ENCODE measurements at regions not wholly inside any gene's neighbourhood (a gene's known extent, or its start where the extent isn't known, plus 50 kb on each side); places are given as distances from the start of the nearest gene placed in this dataset.

DNA sequence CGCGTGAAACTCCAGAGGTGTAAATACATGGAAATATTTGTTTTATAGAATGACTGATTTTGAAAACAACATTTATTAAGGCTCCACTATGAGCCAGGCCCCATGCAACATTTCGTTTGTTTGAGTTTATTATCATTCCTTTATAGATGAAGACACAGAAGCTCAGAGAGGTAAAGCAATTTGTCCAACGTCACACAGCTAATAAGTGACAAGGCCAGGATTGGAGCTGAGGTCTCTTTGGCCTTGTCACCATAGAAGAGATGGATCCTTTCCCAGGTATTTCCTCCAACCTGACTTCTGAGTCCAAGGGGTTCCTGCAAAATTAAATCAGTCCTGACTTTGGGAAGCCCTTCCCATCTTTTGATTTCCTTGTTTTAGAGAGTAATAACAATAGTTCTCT lies 98.0 kb downstream of the SYF2 start:
- H3K4me3 ChIP-seq (ENCODE audit: low read length) = no peak overlapping the region
- no peaks in the 10 kb centered on the region for H3K36me3 ChIP-seq (ENCODE audit: control insufficient read depth, insufficient read depth, low read length)
- no peak overlapping the region for H3K27ac ChIP-seq (ENCODE audit: low read length)
- H3K27me3 ChIP-seq (ENCODE audit: control insufficient read depth, insufficient read depth, low read length) = no peaks in the 10 kb centered on the region
- H3K9me3 ChIP-seq (ENCODE audit: control insufficient read depth, insufficient read depth, low read length) = no peaks in the 10 kb centered on the region
- H3K4me1 ChIP-seq (ENCODE audit: control insufficient read depth, insufficient read depth, low read length) = no peaks in the 10 kb centered on the region
- no CpG with 5 or more reads among the region's 4 CpGs for WGBS (ENCODE audit: insufficient coverage, insufficient read length)
- DNase-seq (ENCODE audit: low read depth, low spot score) = no peak

DNA sequence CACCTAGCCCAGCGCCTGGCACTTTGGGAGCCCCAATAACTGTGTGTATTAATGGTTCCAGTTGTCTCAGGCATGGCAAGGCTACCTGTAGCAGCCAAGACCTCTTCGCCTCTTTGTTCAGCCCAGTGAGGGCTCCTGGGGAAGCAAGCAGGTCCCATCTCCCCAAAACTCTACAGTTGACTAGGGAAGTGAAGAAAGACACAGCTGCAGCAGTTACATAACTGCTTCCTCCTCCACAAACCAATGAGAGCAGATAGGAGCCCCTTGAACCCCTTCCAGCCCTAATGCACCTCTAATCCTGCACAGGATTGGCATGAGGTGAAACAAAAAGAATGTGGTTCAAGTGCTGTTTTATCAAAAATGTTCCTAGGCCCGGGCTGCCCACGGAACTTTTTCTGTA lies 100.5 kb downstream of the SYF2 start:
- H3K27me3 ChIP-seq (ENCODE audit: control insufficient read depth, insufficient read depth, low read length) = no peaks in the 10 kb centered on the region

DNA sequence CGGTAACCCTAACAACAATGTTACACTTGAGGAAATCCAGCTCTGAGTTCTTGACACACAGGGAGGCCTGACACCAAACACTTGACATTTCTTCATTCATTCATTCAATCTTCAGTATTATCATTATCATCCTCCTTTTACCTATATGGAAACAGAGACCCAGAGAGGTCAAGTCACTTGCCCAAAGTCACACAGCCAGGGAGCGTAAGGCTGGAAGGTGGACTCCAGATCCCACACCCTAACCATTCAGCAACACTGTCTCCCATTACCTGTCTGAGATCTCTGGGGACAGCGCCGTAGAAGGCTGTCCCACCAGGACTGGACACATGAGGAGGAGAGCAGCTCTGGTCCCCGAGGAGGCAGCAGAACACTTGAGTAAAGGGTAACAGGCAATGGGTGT lies 101.4 kb downstream of the SYF2 start:
- H3K4me1 ChIP-seq (ENCODE audit: control insufficient read depth, insufficient read depth, low read length) = no peaks in the 10 kb centered on the region
- no peak for DNase-seq (ENCODE audit: low read depth, low spot score)
- no peaks in the 10 kb centered on the region for H3K9me3 ChIP-seq (ENCODE audit: control insufficient read depth, insufficient read depth, low read length)
- H3K27me3 ChIP-seq (ENCODE audit: control insufficient read depth, insufficient read depth, low read length) = no peaks in the 10 kb centered on the region
- H3K4me3 ChIP-seq (ENCODE audit: low read length) = no peak overlapping the region
- H3K27ac ChIP-seq (ENCODE audit: low read length) = no peak overlapping the region
- no CpG with 5 or more reads among the region's 5 CpGs for WGBS (ENCODE audit: insufficient coverage, insufficient read length)
- no peaks in the 10 kb centered on the region for H3K36me3 ChIP-seq (ENCODE audit: control insufficient read depth, insufficient read depth, low read length)

More for the DNA sequence above, 100.5 kb downstream of the SYF2 start:
- DNase-seq (ENCODE audit: low read depth, low spot score) = no peak
- Histone ChIP-seq H3K9me3 (ENCODE audit: control insufficient read depth, insufficient read depth, low read length) (no peaks in the 10 kb centered on the region), H3K4me1 (ENCODE audit: control insufficient read depth, insufficient read depth, low read length) (no peaks in the 10 kb centered on the region), H3K27ac (ENCODE audit: low read length) (no peak overlapping the region), H3K4me3 (ENCODE audit: low read length) (no peak overlapping the region), H3K36me3 (ENCODE audit: control insufficient read depth, insufficient read depth, low read length) (no peaks in the 10 kb centered on the region)
- no CpG with 5 or more reads among the region's 4 CpGs for WGBS (ENCODE audit: insufficient coverage, insufficient read length)

DNA sequence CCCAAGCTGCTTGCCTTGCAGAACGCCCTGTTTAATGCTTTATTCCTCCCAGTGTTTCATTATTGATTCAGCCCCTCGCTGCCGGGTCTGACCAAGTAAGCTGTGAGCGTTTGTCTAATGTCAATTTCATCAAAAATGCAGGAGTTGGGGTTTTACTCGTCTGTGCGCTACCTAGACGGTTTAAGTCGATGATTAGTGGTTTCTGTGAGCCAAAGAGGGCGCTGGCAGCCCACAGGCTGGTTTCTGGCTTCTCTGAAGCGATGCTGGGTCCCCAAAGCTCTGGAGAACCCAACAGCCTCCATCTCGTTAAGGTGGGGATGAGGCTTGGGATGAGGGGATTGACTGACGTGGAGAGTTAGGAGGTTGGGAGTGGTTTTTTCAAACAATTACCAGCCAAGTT lies 102.9 kb downstream of the SYF2 start:
- Histone ChIP-seq H3K36me3 (ENCODE audit: control insufficient read depth, insufficient read depth, low read length) (no peaks in the 10 kb centered on the region), H3K4me1 (ENCODE audit: control insufficient read depth, insufficient read depth, low read length) (no peaks in the 10 kb centered on the region), H3K27ac (ENCODE audit: low read length) (no peak overlapping the region), H3K27me3 (ENCODE audit: control insufficient read depth, insufficient read depth, low read length) (no peaks in the 10 kb centered on the region), H3K9me3 (ENCODE audit: control insufficient read depth, insufficient read depth, low read length) (no peaks in the 10 kb centered on the region), H3K4me3 (ENCODE audit: low read length) (no peak overlapping the region)
- WGBS (ENCODE audit: insufficient coverage, insufficient read length) = no CpG with 5 or more reads among the region's 12 CpGs
- DNase-seq (ENCODE audit: low read depth, low spot score) = no peak

DNA sequence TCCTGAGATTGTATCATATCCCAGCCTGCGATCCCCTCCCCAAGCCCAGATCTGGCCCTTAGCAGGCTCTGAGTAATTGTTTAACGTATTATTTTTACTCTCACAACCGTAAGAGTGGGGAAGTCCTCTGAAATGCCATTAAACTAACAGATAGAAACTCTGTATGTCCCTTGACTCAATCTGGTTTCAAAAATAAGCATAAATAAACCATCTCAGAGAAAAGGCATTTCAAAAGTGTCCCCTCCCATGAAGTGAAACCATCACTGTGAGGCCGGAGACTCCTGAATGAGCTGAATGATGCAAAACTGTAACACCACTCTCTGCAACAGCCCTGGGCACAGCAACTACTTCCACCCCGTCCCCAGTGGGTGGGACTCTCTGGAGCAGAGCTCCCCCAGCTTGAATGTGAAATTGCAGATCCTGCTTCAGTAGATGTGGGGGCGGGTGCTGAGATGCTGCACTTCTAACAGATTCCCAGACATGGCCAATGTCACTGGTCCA lies 104.1 kb downstream of the SYF2 start:
- Histone ChIP-seq H3K27me3 (ENCODE audit: control insufficient read depth, insufficient read depth, low read length) (no peaks in the 10 kb centered on the region), H3K27ac (ENCODE audit: low read length) (no peak overlapping the region), H3K4me3 (ENCODE audit: low read length) (no peak overlapping the region)

DNA sequence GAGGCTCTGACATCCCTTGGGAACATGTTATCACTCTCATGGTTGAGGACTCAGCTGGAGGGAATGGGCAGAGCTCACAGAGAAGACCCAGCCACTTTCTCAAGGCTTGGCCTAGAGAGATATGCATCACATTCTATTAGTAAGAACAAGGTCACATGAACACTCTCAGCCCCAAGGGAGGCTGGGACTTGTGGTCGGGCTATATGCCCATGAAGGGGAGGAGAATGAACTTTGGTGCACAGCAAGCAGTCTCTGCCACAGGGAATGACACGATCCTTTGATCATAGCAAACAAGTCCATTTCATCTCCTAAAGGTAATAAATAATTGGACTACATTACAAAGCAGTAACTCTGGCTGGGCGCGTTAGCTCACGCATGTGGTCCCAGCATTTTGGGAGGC lies 105.7 kb downstream of the SYF2 start:
- Histone ChIP-seq H3K27me3 (ENCODE audit: control insufficient read depth, insufficient read depth, low read length) (no peaks in the 10 kb centered on the region), H3K4me1 (ENCODE audit: control insufficient read depth, insufficient read depth, low read length) (no peaks in the 10 kb centered on the region), H3K36me3 (ENCODE audit: control insufficient read depth, insufficient read depth, low read length) (no peaks in the 10 kb centered on the region), H3K4me3 (ENCODE audit: low read length) (no peak overlapping the region), H3K9me3 (ENCODE audit: control insufficient read depth, insufficient read depth, low read length) (no peaks in the 10 kb centered on the region), H3K27ac (ENCODE audit: low read length) (no peak overlapping the region)
- no peak for DNase-seq (ENCODE audit: low read depth, low spot score)
- no CpG with 5 or more reads among the region's 5 CpGs for WGBS (ENCODE audit: insufficient coverage, insufficient read length)

More for the DNA sequence above, 104.1 kb downstream of the SYF2 start:
- Histone ChIP-seq H3K36me3 (ENCODE audit: control insufficient read depth, insufficient read depth, low read length) (no peaks in the 10 kb centered on the region), H3K9me3 (ENCODE audit: control insufficient read depth, insufficient read depth, low read length) (no peaks in the 10 kb centered on the region), H3K4me1 (ENCODE audit: control insufficient read depth, insufficient read depth, low read length) (no peaks in the 10 kb centered on the region)
- WGBS (ENCODE audit: insufficient coverage, insufficient read length) = no CpG with 5 or more reads among the region's 6 CpGs
- DNase-seq (ENCODE audit: low read depth, low spot score) = no peak

DNA sequence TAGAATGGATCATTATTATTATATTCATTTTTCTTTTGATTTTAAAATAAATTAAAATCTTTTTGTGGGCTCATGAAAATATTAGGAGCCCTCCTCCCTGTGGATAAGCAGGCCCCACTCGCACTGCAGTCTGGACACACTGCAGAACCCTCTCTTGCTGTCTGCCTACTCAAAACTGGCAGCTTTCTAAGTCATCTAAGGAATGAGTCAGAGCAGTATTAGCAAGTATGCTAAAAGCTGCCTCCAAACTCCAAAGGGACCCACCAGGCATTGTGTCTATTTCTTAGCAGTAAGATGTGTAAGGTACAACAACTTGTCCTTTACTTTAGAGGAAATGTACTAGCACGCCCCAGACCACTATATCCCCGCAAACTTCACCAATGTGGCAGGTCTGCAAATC lies 108.8 kb downstream of the SYF2 start:
- Histone ChIP-seq H3K9me3 (ENCODE audit: control insufficient read depth, insufficient read depth, low read length) (no peaks in the 10 kb centered on the region), H3K4me3 (ENCODE audit: low read length) (no peak overlapping the region), H3K27ac (ENCODE audit: low read length) (no peak overlapping the region), H3K27me3 (ENCODE audit: control insufficient read depth, insufficient read depth, low read length) (no peaks in the 10 kb centered on the region), H3K36me3 (ENCODE audit: control insufficient read depth, insufficient read depth, low read length) (no peaks in the 10 kb centered on the region), H3K4me1 (ENCODE audit: control insufficient read depth, insufficient read depth, low read length) (no peaks in the 10 kb centered on the region)
- no CpG with 5 or more reads among the region's 3 CpGs for WGBS (ENCODE audit: insufficient coverage, insufficient read length)
- DNase-seq (ENCODE audit: low read depth, low spot score) = no peak

DNA sequence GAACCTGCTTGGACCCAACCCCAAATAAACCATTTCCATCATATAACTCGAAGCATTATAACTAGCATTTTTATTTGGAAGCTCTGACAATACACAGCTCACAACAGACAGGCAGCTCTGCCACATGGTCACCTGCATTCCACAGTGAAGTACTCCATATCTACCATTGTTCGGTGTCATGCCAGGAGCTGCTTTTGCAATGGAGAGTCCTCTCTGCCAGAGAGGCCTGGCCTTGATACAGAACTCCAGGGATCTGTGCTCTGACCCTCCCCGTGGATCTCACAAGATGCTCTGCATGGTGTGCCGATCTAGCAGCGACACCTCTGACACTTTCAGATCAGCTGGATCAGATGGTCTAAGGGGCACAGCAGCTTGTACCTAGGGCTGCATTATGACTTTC lies 109.6 kb downstream of the SYF2 start:
- Histone ChIP-seq H3K27ac (ENCODE audit: low read length) (no peak overlapping the region), H3K4me3 (ENCODE audit: low read length) (no peak overlapping the region), H3K4me1 (ENCODE audit: control insufficient read depth, insufficient read depth, low read length) (no peaks in the 10 kb centered on the region), H3K27me3 (ENCODE audit: control insufficient read depth, insufficient read depth, low read length) (no peaks in the 10 kb centered on the region), H3K9me3 (ENCODE audit: control insufficient read depth, insufficient read depth, low read length) (no peaks in the 10 kb centered on the region), H3K36me3 (ENCODE audit: control insufficient read depth, insufficient read depth, low read length) (no peaks in the 10 kb centered on the region)
- DNase-seq (ENCODE audit: low read depth, low spot score) = no peak
- WGBS (ENCODE audit: insufficient coverage, insufficient read length) = no CpG with 5 or more reads among the region's 5 CpGs

DNA sequence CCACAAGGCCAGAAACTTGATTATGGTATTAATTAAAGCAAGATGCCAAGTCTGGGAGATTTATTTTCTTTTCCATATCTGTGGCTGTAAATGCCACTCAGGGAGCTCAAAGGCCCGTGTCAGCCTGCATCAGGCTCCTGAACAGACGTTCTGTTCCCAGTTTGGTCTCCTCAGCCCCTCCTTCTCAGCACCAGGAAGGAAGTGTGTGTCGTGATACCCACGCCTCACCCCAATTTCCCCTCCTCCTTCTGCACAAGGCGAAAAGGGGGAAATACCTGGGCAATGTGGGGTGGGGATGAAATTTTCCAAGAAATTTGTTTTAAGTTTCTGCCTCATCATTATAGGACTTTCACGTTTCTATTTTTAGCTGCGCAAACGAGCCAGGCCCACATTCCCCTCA lies 112.0 kb downstream of the SYF2 start:
- no peak overlapping the region for H3K27ac ChIP-seq (ENCODE audit: low read length)
- H3K36me3 ChIP-seq (ENCODE audit: control insufficient read depth, insufficient read depth, low read length) = no peaks in the 10 kb centered on the region
- no CpG with 5 or more reads among the region's 8 CpGs for WGBS (ENCODE audit: insufficient coverage, insufficient read length)
- H3K4me1 ChIP-seq (ENCODE audit: control insufficient read depth, insufficient read depth, low read length) = no peaks in the 10 kb centered on the region
- no peak overlapping the region for H3K4me3 ChIP-seq (ENCODE audit: low read length)
- no peak for DNase-seq (ENCODE audit: low read depth, low spot score)
- H3K9me3 ChIP-seq (ENCODE audit: control insufficient read depth, insufficient read depth, low read length) = no peaks in the 10 kb centered on the region
- H3K27me3 ChIP-seq (ENCODE audit: control insufficient read depth, insufficient read depth, low read length) = no peaks in the 10 kb centered on the region

DNA sequence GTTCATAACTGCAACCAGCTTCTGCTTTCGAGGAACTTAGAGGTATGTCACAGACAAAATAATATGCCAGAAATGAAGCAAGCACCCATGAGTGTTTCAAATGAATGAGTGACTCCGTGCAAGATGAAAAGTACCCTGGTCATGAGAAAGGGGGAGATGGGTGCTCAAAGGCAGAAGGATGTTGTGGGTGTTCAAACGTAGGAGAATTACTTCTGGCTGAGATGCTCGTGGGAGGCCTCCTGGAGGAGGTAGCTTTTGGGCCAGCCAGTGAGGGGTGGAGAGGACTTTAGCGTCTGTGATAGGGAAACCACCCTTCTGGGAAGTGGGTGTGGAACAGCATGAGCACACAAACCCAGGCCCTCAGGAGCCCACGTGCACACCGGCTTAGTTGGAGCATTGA lies 113.8 kb downstream of the SYF2 start:
- no peak for DNase-seq (ENCODE audit: low read depth, low spot score)
- H3K27ac ChIP-seq (ENCODE audit: low read length) = no peak overlapping the region

DNA sequence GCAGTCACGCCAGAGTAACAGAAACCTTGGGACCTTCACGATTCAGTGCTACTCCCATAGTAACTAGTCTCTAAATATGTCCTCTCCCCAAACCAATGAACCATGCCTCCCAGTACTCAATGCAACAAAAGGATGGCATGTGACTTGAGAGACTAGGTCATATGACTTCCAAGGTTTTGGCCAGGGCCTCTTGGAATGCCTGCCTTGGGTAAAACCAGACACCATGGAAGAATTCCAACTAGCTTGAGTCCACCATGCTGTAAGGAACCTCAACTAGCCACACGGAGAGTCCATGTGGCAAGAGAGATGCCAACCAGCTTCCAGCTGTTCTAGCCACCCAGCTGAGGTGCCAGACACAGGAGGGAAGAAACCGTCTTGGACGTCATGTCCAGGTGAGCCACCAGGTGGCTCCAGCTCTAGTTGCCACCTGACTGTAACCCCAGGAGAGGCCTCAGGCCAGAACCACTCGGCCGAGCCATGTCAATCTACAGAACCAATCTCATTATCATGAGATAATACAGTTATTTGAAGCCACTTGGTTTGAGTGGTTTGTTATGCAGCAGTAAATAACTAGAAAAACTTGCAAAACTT lies 115.0 kb downstream of the SYF2 start:
- DNase-seq (ENCODE audit: low read depth, low spot score) = peak; percentile 58

More for the DNA sequence above, 113.8 kb downstream of the SYF2 start:
- no CpG with 5 or more reads among the region's 7 CpGs for WGBS (ENCODE audit: insufficient coverage, insufficient read length)
- Histone ChIP-seq H3K36me3 (ENCODE audit: control insufficient read depth, insufficient read depth, low read length) (no peaks in the 10 kb centered on the region), H3K4me1 (ENCODE audit: control insufficient read depth, insufficient read depth, low read length) (no peaks in the 10 kb centered on the region), H3K27me3 (ENCODE audit: control insufficient read depth, insufficient read depth, low read length) (no peaks in the 10 kb centered on the region), H3K9me3 (ENCODE audit: control insufficient read depth, insufficient read depth, low read length) (no peaks in the 10 kb centered on the region), H3K4me3 (ENCODE audit: low read length) (no peak overlapping the region)

More for the DNA sequence above, 115.0 kb downstream of the SYF2 start:
- H3K4me3 ChIP-seq (ENCODE audit: low read length) = no peak overlapping the region
- H3K9me3 ChIP-seq (ENCODE audit: control insufficient read depth, insufficient read depth, low read length) = no peaks in the 10 kb centered on the region
- no peak overlapping the region for H3K27ac ChIP-seq (ENCODE audit: low read length)
- WGBS (ENCODE audit: insufficient coverage, insufficient read length) = no CpG with 5 or more reads among the region's 7 CpGs
- no peaks in the 10 kb centered on the region for H3K36me3 ChIP-seq (ENCODE audit: control insufficient read depth, insufficient read depth, low read length)
- no peaks in the 10 kb centered on the region for H3K27me3 ChIP-seq (ENCODE audit: control insufficient read depth, insufficient read depth, low read length)
- H3K4me1 ChIP-seq (ENCODE audit: control insufficient read depth, insufficient read depth, low read length) = no peaks in the 10 kb centered on the region
